Small intestine (tissue), 7 donors: ENCODE measurements at regions not wholly inside any gene's neighbourhood (a gene's known extent, or its start where the extent isn't known, plus 50 kb on each side); places are given as distances from the start of the nearest gene placed in this dataset.

Experiments
- DNase-seq, 2 donors: peaks; one replicate each; pipeline versions ENCODE4 v3.0.0 to v3.0.0-alpha.2; 2013
- FAIRE-seq: peaks from 2 replicates; lab custom pipeline; 2012; peaks lifted over from hg19 to GRCh38; lab: Jason Lieb, UNC
- H3K27ac ChIP-seq, 3 donors: one replicate each; pipeline ENCODE4 v1.5.1; 2013; ENCODE audit warnings: low read length in 2 of 3, mild to moderate bottlenecking in 2 of 3, control low read depth in 1 of 3, inconsistent platforms in 1 of 3, low read depth in 1 of 3, moderate library complexity in 1 of 3
- H3K27me3 ChIP-seq, 3 donors: one replicate each; pipeline ENCODE4 v1.6.1; 2013; ENCODE audit warnings: low read length in 3 of 3, inconsistent platforms in 1 of 3; ENCODE audit not compliant: control insufficient read depth in 3 of 3, insufficient read depth in 3 of 3
- H3K36me3 ChIP-seq, 3 donors: one replicate each; pipeline ENCODE4 v1.6.1; 2013; ENCODE audit warnings: low read length in 3 of 3, inconsistent platforms in 1 of 3, low read depth in 1 of 3, mild to moderate bottlenecking in 1 of 3, moderate library complexity in 1 of 3; ENCODE audit not compliant: control insufficient read depth in 3 of 3, insufficient read depth in 2 of 3
- H3K4me1 ChIP-seq, 3 donors: one replicate each; pipeline ENCODE4 v1.6.1; 2013; ENCODE audit warnings: low read length in 2 of 3, inconsistent platforms in 1 of 3, low read depth in 1 of 3, mild to moderate bottlenecking in 1 of 3, moderate library complexity in 1 of 3; ENCODE audit not compliant: control insufficient read depth in 3 of 3, insufficient read depth in 2 of 3
- H3K4me3 ChIP-seq, 3 donors: one replicate each; pipeline ENCODE4 v1.5.1; 2013; ENCODE audit warnings: low read length in 3 of 3, control low read depth in 1 of 3, inconsistent platforms in 1 of 3, low read depth in 1 of 3, mild to moderate bottlenecking in 1 of 3, moderate library complexity in 1 of 3
- H3K9me3 ChIP-seq, 2 donors: one replicate each; pipeline ENCODE4 v1.6.1; 2013; ENCODE audit warnings: low read depth in 1 of 2, low read length in 1 of 2; ENCODE audit not compliant: control insufficient read depth in 2 of 2, insufficient read depth in 1 of 2
- WGBS, 3 donors: extraction: QIAGEN DNeasy Blood & Tissue Kit; methylation state at CpG; one replicate each; pipeline ENCODE4 v1.1.7; 2013; 5-methylcytosine and 5-hydroxymethylcytosine counted together
- donor health status: healthy with polysubstance abuse.
- donor health status: control.
- donor health status: control.
- donor health status: Bipolar disorder and iron deficiency.
- donor health status: healthy.

DNA sequence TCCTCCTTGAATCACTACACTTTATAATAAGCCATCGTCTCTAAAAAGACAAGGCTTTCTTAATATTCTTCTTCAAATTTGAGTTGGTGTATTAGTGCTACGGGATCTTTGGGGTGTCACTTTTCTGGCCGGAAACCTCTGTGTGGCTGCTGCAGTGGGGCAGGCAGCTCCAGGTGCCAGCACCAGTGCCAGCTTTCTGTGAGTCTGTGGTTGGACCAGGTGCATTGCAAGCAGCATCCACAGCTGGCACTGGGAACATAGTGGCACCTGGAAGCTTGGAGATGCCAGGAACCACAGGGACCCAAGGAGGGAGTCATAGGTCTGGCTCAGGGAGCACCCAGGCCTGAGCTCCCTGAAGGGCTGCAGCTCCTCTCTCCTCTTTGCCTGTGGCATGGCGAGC lies 111.8 kb upstream of the RUNX3 start:
- H3K4me1 ChIP-seq: no peaks in the 10 kb centered on the region
- H3K36me3 ChIP-seq: no peaks in the 10 kb centered on the region
- FAIRE-seq: no peak
- 58 to 82% (median 76%) methylated on average over 3 to 4 of the region's 4 CpGs for WGBS, 3 donors
- DNase-seq: no peak
- no peak overlapping the region for H3K4me3 ChIP-seq
- peaks cover 0 to 4% (median 0%) of the 10 kb centered on the region in 3 donors for H3K27me3 ChIP-seq
- H3K27ac ChIP-seq: no peak overlapping the region
- H3K9me3 ChIP-seq: peaks cover 0 to 9% of the 10 kb centered on the region in 2 donors

DNA sequence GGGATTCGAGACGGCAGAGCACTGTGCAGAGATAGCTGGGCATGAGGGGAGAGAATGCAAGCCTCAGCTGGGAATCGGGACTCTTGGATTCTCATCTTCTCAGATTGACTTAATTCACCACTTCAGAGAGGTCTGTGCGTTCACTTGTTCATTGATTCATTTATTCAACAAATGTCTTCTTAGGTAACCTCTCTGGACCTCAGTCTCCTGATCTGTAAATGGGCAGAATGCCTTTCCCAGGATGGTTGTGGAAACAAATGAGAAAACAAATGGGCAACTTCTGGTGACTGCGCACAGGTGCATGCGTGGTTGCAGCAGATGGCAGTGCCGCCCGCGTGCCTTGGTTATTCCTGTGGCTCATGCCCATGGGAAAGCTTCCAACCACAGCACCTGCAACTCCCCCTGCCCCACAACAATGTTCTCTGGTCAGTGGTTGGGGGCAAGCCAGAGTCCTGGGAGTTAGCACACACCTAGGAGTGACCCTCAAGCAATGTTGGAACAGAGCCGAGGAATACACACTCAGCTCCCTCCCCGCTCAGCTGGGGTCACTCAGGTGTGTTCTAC lies 110.1 kb upstream of the RUNX3 start:
- Histone ChIP-seq H3K27ac (no peak overlapping the region), H3K9me3 (peaks cover 0 to 9% of the 10 kb centered on the region in 2 donors), H3K4me1 (no peaks in the 10 kb centered on the region), H3K4me3 (no peak overlapping the region), H3K27me3 (peaks cover 0 to 4% (median 0%) of the 10 kb centered on the region in 3 donors), H3K36me3 (no peaks in the 10 kb centered on the region)
- no peak for FAIRE-seq
- no peak for DNase-seq
- 66 to 85% (median 75%) methylated on average over 11 of the region's 11 CpGs for WGBS, 3 donors

GRCh38 chr1:25039229-25039628 lies 109.2 kb upstream of the RUNX3 start:
- peaks cover 0 to 9% of the 10 kb centered on the region in 2 donors for H3K9me3 ChIP-seq
- H3K27ac ChIP-seq: no peak overlapping the region
- no peak for DNase-seq
- 60 to 67% (median 67%) methylated on average over 8 of the region's 8 CpGs for WGBS, 3 donors
- no peaks in the 10 kb centered on the region for H3K4me1 ChIP-seq
- no peak for FAIRE-seq
- no peak overlapping the region for H3K4me3 ChIP-seq
- H3K36me3 ChIP-seq: no peaks in the 10 kb centered on the region
- peaks cover 0 to 4% (median 0%) of the 10 kb centered on the region in 3 donors for H3K27me3 ChIP-seq

- Histone ChIP-seq H3K4me3 (no peak overlapping the region), H3K9me3 (peaks cover 0 to 8% of the 10 kb centered on the region in 2 donors), H3K27me3 (peaks cover 0 to 4% (median 0%) of the 10 kb centered on the region in 3 donors), H3K27ac (no peak overlapping the region), H3K36me3 (no peaks in the 10 kb centered on the region), H3K4me1 (no peaks in the 10 kb centered on the region)
- DNase-seq: no peak
- WGBS, 3 donors: 52 to 67% (median 57%) methylated on average over 4 of the region's 4 CpGs
- no peak for FAIRE-seq
Observed at GRCh38 chr1:25038699-25039098, 108.6 kb upstream of the RUNX3 start.

- H3K27ac ChIP-seq: no peak overlapping the region
- FAIRE-seq (no peak), DNase-seq (peak; percentile 25 to 57)
- H3K4me3 ChIP-seq: no peak overlapping the region
- 39 to 50% (median 49%) methylated on average over 10 to 11 of the region's 11 CpGs for WGBS, 3 donors
- H3K36me3 ChIP-seq: no peaks in the 10 kb centered on the region
- H3K9me3 ChIP-seq: no peaks in the 10 kb centered on the region
- peaks cover 0 to 4% (median 0%) of the 10 kb centered on the region in 3 donors for H3K27me3 ChIP-seq
- peaks cover 0 to 4% (median 0%) of the 10 kb centered on the region in 3 donors for H3K4me1 ChIP-seq
Observed at GRCh38 chr1:25037174-25038074, 107.3 kb upstream of the RUNX3 start.

- H3K4me3 ChIP-seq: no peak overlapping the region
- peaks cover 0 to 4% (median 0%) of the 10 kb centered on the region in 3 donors for H3K27me3 ChIP-seq
- H3K27ac ChIP-seq: no peak overlapping the region
- no peaks in the 10 kb centered on the region for H3K9me3 ChIP-seq
- peaks cover 0 to 4% (median 0%) of the 10 kb centered on the region in 3 donors for H3K4me1 ChIP-seq
- WGBS, 3 donors: 90 to 93% (median 91%) methylated on average over 3 of the region's 3 CpGs
- FAIRE-seq: no peak
- no peak for DNase-seq
- no peaks in the 10 kb centered on the region for H3K36me3 ChIP-seq
Observed at GRCh38 chr1:25036117-25036546, 106.1 kb upstream of the RUNX3 start.

- no peak for FAIRE-seq
- Histone ChIP-seq H3K27ac (no peak overlapping the region), H3K4me3 (no peak overlapping the region)
Observed at GRCh38 chr1:25035523-25036116, 105.5 kb upstream of the RUNX3 start.

More at GRCh38 chr1:25035523-25036116, 105.5 kb upstream of the RUNX3 start:
- no peak for DNase-seq
- no peaks in the 10 kb centered on the region for H3K36me3 ChIP-seq
- H3K9me3 ChIP-seq: no peaks in the 10 kb centered on the region
- H3K27me3 ChIP-seq: peaks cover 0 to under 1% (median 0%) of the 10 kb centered on the region in 3 donors
- peaks cover 0 to 4% (median 0%) of the 10 kb centered on the region in 3 donors for H3K4me1 ChIP-seq
- WGBS, 3 donors: 94 to 100% (median 96%) methylated on average over 1 of the region's 1 CpG
